ENCODE measurements at regions not wholly inside any gene's neighbourhood (a gene's known extent, or its start where the extent isn't known, plus 50 kb on each side); places are given as distances from the start of the nearest gene placed in this dataset.

- TF ChIP-seq TARDBP (IDR thresholded peaks at IDR 0.05) (no peak), BHLHE40 (IDR thresholded peaks at IDR 0.05; ENCODE audit: borderline replicate concordance) (no peak), FOXA1 (IDR thresholded peaks at IDR 0.05) (no peak), NFRKB (IDR thresholded peaks at IDR 0.05) (no peak), ZNF384 (IDR thresholded peaks at IDR 0.05) (no peak), SUZ12 (IDR thresholded peaks at IDR 0.05) (no peak), FOXK2 (IDR thresholded peaks at IDR 0.05) (no peak), ELF4 (IDR thresholded peaks at IDR 0.05) (no peak), ARNT (IDR thresholded peaks at IDR 0.05) (no peak)
Measured at GRCh38 chr1:208923946-208924720, 659.4 kb upstream of the CAMK1G start.
